Esophagus (tissue), 2 donors: ENCODE measurements at regions not wholly inside any gene's neighbourhood (a gene's known extent, or its start where the extent isn't known, plus 50 kb on each side); places are given as distances from the start of the nearest gene placed in this dataset.
"Not testable (repeated sequence)": the region's sequence is repeated elsewhere in the genome, so short reads cannot be mapped to it uniquely, and the experiment has no call there.

Experiments used
- H3K27ac ChIP-seq, 2 donors: one replicate each; pipeline ENCODE4 v1.5.1; 2013; ENCODE audit warnings: low read depth in 2 of 2, mild to moderate bottlenecking in 2 of 2, inconsistent platforms in 1 of 2, low read length in 1 of 2, moderate library complexity in 1 of 2
- H3K27me3 ChIP-seq, 2 donors: one replicate each; pipeline ENCODE4 v1.6.1; 2013; ENCODE audit warnings: low read length in 2 of 2, control low read depth in 1 of 2, mild to moderate bottlenecking in 1 of 2; ENCODE audit not compliant: insufficient read depth in 2 of 2, control insufficient read depth in 1 of 2
- H3K36me3 ChIP-seq, 2 donors: one replicate each; pipeline ENCODE4 v1.6.1; 2013; ENCODE audit warnings: low read length in 1 of 2; ENCODE audit not compliant: control insufficient read depth in 2 of 2, insufficient read depth in 2 of 2
- H3K4me1 ChIP-seq, 2 donors: one replicate each; pipeline ENCODE4 v1.6.1; 2013; ENCODE audit warnings: low read length in 1 of 2; ENCODE audit not compliant: control insufficient read depth in 2 of 2, insufficient read depth in 2 of 2
- H3K4me3 ChIP-seq, 2 donors: one replicate each; pipeline ENCODE4 v1.5.1; 2013; ENCODE audit warnings: low read length in 2 of 2, mild to moderate bottlenecking in 2 of 2, low read depth in 1 of 2, moderate library complexity in 1 of 2
- H3K9me3 ChIP-seq, 2 donors: one replicate each; pipeline ENCODE4 v1.6.1; 2013; ENCODE audit warnings: mild to moderate bottlenecking in 2 of 2, low read depth in 1 of 2, low read length in 1 of 2, moderate library complexity in 1 of 2; ENCODE audit not compliant: control insufficient read depth in 2 of 2, insufficient read depth in 1 of 2
- WGBS, 2 donors: extraction: QIAGEN DNeasy Blood & Tissue Kit; methylation state at CpG; one replicate each; pipeline ENCODE4 v1.1.7; 2013; 5-methylcytosine and 5-hydroxymethylcytosine counted together
- donor health status: healthy with polysubstance abuse.
- donor health status: Bipolar disorder and iron deficiency.

DNA sequence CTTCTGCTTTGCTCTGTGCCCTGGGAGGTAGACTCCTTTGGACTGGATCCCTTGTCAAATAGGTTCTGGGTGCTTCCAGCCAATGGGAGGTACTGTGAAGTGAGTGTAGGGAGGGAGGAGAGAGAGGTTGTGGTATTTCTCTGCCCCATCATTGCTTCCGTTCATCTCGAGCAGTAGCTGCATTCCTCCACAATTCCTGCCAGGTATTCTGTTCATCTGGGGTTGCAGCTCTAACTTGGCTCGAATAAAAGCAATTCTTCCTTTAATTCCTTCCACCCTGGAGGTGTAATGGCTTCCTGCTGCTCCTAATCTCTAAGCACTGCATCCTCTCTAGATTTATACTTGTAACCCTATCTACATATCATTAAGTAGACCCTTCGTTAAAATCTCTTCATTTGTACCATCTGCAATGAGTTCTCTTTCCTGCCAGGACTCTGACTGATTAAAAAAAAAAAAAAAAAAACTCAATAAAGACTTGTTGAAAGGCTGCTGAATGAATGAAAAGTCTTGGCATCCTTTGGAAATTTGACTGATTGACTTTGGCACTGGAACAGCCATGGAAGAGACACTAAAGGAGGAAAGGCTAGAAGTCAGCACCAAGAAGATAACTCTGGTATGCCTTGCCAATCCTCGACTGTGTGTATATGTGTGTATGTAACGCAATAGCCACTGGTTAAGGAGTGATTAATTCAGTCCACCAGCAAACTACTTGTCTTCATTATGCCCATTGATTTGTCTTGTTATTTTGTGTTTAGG is 616.9 kb upstream of the SOX9 start:
- Histone ChIP-seq H3K27ac (no peak overlapping the region), H3K4me3 (no peak overlapping the region), H3K36me3 (no peaks in the 10 kb centered on the region), H3K4me1 (no peaks in the 10 kb centered on the region), H3K27me3 (no peaks in the 10 kb centered on the region), H3K9me3 (no peaks in the 10 kb centered on the region)
- WGBS, 2 donors = 36 to 60% methylated on average over 6 of the region's 6 CpGs

DNA sequence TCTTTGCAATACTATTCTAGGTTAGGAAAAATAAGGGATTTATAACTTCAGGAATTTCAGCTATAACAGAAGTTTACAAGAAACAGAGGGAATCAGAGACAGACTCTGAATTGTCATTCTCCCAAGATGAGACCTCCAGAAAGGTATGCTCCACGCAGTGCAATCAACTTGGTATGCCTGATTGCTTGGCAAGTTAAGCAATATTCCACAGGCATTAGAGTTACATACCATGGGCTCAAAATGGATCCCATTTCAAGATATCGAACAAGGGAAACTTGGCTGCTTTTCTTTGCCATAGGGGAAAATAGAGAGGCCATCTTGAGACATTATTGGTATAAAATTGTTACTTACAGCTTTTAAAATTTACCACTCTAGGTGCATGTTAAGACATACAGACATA is 615.6 kb upstream of the SOX9 start:
- Histone ChIP-seq H3K4me3 (no peak overlapping the region), H3K27ac (no peak overlapping the region), H3K36me3 (no peaks in the 10 kb centered on the region), H3K9me3 (no peaks in the 10 kb centered on the region), H3K27me3 (no peaks in the 10 kb centered on the region), H3K4me1 (no peaks in the 10 kb centered on the region)
- 68 to 72% methylated on average over 2 of the region's 2 CpGs for WGBS, 2 donors

DNA sequence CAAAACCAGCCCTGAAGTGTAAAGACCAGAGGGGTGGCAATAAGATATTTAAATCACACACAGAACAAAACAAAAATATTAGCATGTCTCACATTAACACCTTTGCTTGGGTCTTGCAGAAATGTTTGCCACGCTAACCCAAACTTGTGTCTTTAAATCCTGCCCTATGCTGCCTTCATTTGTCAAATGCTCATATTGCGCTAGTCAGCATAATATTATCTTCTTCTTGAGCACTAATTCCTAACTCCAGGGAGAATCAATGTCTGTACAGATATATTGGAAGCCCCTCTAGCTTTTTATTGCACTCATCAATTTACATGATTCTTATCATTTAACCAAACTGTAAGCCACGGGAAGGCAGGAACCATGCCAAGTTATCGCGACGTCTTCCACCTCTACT is 614.8 kb upstream of the SOX9 start:
- Histone ChIP-seq H3K36me3 (no peaks in the 10 kb centered on the region), H3K27ac (no peak overlapping the region), H3K27me3 (no peaks in the 10 kb centered on the region), H3K4me3 (no peak overlapping the region), H3K4me1 (no peaks in the 10 kb centered on the region), H3K9me3 (no peaks in the 10 kb centered on the region)
- 84% methylated on average over 6 of the region's 6 CpGs for WGBS, 2 donors

DNA sequence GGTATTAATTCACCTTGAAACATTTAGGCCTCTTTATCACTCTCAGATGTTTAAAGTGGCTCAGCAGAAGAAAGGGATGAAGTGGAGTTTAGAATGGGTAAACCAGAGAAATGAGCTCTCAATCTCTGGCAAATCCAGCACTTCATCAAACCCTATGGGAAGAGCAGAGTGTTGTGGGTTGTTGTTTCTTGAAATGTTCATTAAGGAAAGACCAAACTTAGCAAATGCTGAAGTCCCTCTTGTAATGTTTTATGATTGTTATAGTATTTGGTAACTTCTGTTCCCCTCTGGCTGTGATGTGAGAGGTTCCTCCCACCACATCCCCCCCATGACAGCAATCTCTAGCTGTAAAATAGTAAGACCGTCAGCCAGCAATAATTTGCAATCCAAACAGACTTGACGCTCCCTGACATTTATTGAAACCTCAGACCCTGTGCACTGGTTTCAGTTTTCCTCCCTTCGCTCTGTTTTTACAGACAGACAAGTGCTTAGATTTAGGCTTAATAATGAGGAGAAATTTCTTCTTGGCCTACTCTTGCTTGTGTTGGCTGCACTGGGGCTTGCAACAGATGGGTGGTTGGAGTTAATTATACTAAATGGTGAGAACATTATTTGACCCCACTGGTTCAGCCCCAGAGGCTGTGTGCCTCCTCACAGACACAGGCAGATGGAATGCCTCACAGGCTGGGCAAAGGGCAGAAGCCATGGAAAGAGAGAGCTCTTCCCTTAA is 609.4 kb upstream of the SOX9 start:
- Histone ChIP-seq H3K9me3 (no peaks in the 10 kb centered on the region), H3K36me3 (no peaks in the 10 kb centered on the region), H3K27me3 (no peaks in the 10 kb centered on the region), H3K4me1 (peaks cover 0 to 3% of the 10 kb centered on the region in 2 donors), H3K27ac (no peak overlapping the region), H3K4me3 (no peak overlapping the region)
- WGBS, 2 donors = 68 to 76% methylated on average over 3 of the region's 3 CpGs

DNA sequence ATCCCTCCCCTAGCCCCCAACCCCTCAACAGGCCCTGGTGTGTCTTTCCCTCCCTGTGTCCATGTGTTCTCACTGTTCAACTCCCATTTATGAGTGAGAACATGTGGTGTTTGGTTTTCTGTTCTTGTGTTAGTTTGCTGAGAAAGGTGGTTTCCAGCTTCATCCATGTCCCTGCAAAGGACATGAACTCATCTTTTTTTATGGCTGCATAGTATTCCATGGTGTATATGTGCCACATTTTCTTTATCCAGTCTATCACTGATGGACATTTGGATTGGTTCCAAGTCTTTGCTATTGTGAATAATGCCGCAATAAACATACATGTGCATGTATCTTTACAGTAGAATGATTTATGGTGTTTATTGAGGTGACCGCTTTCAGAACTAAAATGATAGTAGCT is 607.1 kb upstream of the SOX9 start:
- not testable (repeated sequence) for H3K9me3 ChIP-seq, H3K36me3 ChIP-seq, H3K27ac ChIP-seq, H3K4me3 ChIP-seq, H3K4me1 ChIP-seq, H3K27me3 ChIP-seq
- whole genome bisulfite sequencing, 2 donors = 93 to 95% methylated on average over 2 of the region's 2 CpGs

DNA sequence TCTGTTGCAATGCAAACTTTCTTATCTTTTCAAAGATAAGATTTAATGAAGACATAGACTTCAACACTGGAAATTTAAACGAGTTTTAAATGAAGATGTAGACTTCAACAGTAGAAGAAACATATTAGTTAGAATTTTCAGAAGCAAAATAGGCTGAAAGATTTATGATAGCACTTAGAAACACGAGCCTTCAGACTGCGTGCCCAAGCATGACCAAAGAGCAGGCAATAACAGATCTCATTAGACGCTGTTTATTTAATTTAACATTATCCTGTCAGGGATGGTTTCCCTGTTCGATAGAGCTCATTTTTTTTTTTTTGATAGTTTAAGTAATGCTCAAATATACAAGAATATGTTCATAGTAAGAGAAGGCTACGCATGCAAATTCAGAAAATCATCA is 604.7 kb upstream of the SOX9 start:
- Histone ChIP-seq H3K36me3 (no peaks in the 10 kb centered on the region), H3K27me3 (no peaks in the 10 kb centered on the region), H3K4me3 (no peak overlapping the region), H3K27ac (no peak overlapping the region), H3K9me3 (no peaks in the 10 kb centered on the region), H3K4me1 (peaks cover 0 to 5% of the 10 kb centered on the region in 2 donors)
- 20 to 37% methylated on average over 6 of the region's 6 CpGs for WGBS, 2 donors

DNA sequence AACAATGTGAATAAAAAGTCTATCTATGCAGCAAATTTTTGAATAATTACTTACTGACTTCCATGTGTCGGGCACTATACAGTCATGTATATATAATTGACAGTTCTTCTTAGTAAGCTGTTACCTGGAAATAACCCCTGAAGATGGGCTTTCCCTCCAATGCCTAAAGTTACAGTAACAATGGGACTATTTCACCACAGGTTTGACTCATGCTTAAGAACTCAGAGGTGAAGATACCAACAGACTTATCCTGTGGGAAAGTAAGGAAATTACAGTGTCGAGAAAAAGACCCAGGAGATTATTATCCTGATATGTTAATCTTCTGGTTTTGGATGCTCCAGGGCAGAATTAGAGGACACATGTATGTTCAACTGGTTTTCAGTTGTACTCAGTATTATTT is 601.5 kb upstream of the SOX9 start:
- peaks cover 0 to 5% of the 10 kb centered on the region in 2 donors for H3K4me1 ChIP-seq
- WGBS, 2 donors = 38 to 51% methylated on average over 2 of the region's 2 CpGs
- no peaks in the 10 kb centered on the region for H3K27me3 ChIP-seq
- no peaks in the 10 kb centered on the region for H3K9me3 ChIP-seq
- no peaks in the 10 kb centered on the region for H3K36me3 ChIP-seq
- no peak overlapping the region for H3K4me3 ChIP-seq
- no peak overlapping the region for H3K27ac ChIP-seq

DNA sequence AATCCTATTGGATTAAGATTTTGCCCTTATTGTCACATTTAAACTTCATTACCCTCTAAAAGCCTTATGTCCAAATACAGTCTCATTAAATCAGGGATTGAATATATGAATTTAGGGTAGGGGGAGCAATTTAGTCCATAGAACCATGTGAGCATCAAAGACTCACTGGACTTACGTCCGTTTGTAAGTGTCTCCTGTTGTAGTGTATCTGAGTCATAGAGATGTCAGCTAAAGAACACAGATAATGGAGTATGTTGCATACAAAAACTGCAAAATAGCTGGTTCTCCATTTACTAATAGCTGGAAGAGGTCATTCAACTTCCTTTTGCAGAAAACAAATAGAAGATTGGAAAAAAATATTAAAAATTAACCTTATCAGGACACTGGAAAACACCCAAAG is 599.1 kb upstream of the SOX9 start:
- H3K27ac ChIP-seq = no peak overlapping the region
- 76 to 80% methylated on average over 2 of the region's 2 CpGs for WGBS, 2 donors

DNA sequence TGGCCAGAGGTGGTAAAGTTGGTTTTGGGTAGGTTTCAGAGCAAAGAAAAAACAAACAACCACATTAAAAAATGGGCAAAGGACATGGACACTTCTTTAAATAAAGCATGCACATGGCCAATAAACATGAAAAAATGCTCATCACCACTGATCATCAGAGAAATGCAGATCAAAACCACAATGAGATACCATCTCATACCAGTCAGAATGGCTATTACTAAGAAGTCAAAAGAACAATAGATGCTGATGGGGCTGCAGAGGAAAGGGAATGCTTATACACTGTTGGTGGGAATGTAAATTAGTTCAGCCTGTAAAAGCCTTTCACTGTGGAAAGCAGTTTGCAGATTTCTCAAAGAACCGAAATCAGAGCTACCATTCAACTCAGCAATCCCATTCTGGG is 598.4 kb upstream of the SOX9 start:
- WGBS, 2 donors = 86 to 87% methylated on average over 1 of the region's 1 CpG
- Histone ChIP-seq H3K27me3 (no peaks in the 10 kb centered on the region), H3K36me3 (no peaks in the 10 kb centered on the region), H3K27ac (no peak overlapping the region), H3K4me3 (no peak overlapping the region), H3K4me1 (peaks cover 0 to 2% of the 10 kb centered on the region in 2 donors), H3K9me3 (no peaks in the 10 kb centered on the region)

More for the DNA sequence above, 599.1 kb upstream of the SOX9 start:
- H3K36me3 ChIP-seq = no peaks in the 10 kb centered on the region
- no peak overlapping the region for H3K4me3 ChIP-seq
- H3K4me1 ChIP-seq = peaks cover 0 to 2% of the 10 kb centered on the region in 2 donors
- no peaks in the 10 kb centered on the region for H3K27me3 ChIP-seq
- no peaks in the 10 kb centered on the region for H3K9me3 ChIP-seq

DNA sequence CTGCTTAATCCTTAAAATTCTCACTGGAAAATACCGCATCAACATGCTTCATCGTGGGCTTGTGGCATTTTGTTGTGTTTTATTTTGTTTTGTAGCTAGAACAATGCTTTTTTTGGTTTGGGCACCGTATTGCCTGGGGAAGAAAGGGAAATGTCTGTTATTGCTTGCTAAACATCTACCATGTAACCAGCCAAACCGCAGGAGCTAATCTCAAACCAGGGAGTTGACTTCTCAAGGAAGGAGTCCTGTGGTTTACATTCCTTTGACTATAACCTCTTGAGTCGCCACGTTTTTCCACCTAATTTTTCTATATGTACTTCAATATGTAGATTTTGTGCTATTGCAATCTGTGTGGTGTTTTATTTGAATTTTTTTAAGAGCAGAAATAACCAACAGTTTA is 593.5 kb upstream of the SOX9 start:
- H3K4me3 ChIP-seq = no peak overlapping the region
- H3K9me3 ChIP-seq = no peaks in the 10 kb centered on the region
- no peaks in the 10 kb centered on the region for H3K27me3 ChIP-seq
- H3K36me3 ChIP-seq = no peaks in the 10 kb centered on the region
- H3K27ac ChIP-seq = no peak overlapping the region
- WGBS, 2 donors = 74 to 78% methylated on average over 6 of the region's 6 CpGs
- no peaks in the 10 kb centered on the region for H3K4me1 ChIP-seq
